H7 (cell line): ENCODE measurements at regions not wholly inside any gene's neighbourhood (a gene's known extent, or its start where the extent isn't known, plus 50 kb on each side); places are given as distances from the start of the nearest gene placed in this dataset.

ENCODE experiments used
- DNase-seq: peaks from one replicate; pipeline ENCODE4 v3.0.0; 2012
- H3K27me3 ChIP-seq: 2 replicates; pipeline ENCODE4 v1.6.0; 2011; ENCODE audit warnings: mild to moderate bottlenecking, low read length; ENCODE audit not compliant: control insufficient read depth, insufficient read depth
- H3K36me3 ChIP-seq: replicated peaks from 2 replicates; pipeline ENCODE4 v1.5.1; 2011; ENCODE audit warnings: low read length; ENCODE audit not compliant: control insufficient read depth, insufficient read depth
- H3K4me3 ChIP-seq: 2 replicates; pipeline ENCODE4 v1.5.1; 2011; ENCODE audit warnings: low read depth, mild to moderate bottlenecking, control low read depth, low read length, moderate library complexity; ENCODE audit not compliant: insufficient read depth

- H3K4me3 ChIP-seq: no peak overlapping the region
- DNase-seq: no peak
- H3K27me3 ChIP-seq: no peaks in the 10 kb centered on the region
- H3K36me3 ChIP-seq: no peaks in the 10 kb centered on the region
Observed at GRCh38 chr1:106964495-106964894, 92.0 kb upstream of the PRMT6 start.

- no peak overlapping the region for H3K4me3 ChIP-seq
- no peaks in the 10 kb centered on the region for H3K36me3 ChIP-seq
- no peak for DNase-seq
- H3K27me3 ChIP-seq: no peaks in the 10 kb centered on the region
Observed at GRCh38 chr1:106968644-106969043, 87.8 kb upstream of the PRMT6 start.

DNA sequence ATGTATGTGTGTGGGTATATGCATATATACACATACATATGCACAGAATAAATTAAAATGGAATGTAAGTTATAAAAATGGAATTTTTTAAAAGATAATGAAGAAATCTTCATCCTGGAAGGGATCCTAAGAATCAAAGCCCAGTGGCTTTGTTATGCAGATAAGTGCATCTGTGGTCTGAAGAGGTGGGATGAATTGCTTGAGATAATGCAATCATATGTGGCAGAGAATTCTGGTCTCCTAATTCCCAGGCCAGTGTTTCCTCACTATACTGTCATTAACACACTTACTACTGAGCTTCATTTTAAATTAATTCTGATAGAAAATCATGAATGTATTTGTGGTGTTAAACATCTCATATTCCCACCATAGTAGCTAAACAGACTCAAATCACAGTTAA, 86.7 kb upstream of the PRMT6 start:
- no peaks in the 10 kb centered on the region for H3K27me3 ChIP-seq
- DNase-seq: no peak

DNA sequence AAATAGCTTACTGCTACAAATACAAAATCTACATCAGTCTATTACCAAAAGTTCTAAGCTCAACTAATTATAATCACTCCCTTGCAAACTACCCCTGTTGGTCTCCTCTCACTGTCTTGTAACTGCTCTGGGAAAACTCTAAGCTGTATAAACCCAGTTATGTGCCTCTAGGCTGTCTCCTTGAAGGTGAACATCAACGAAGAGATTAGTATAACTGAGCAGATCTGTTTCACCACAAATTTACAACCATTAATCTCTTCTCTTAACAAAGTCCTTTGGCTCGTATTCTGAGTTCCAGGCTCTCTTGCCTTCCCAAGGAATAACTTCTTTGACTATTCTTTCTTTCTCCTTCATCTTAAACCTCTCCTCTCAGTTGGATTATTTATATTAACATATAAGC, 84.4 kb upstream of the PRMT6 start:
- H3K4me3 ChIP-seq: no peak overlapping the region
- no peaks in the 10 kb centered on the region for H3K27me3 ChIP-seq
- no peaks in the 10 kb centered on the region for H3K36me3 ChIP-seq
- DNase-seq: no peak

More for the DNA sequence above, 86.7 kb upstream of the PRMT6 start:
- Histone ChIP-seq H3K4me3 (no peak overlapping the region), H3K36me3 (no peaks in the 10 kb centered on the region)

- Histone ChIP-seq H3K27me3 (no peaks in the 10 kb centered on the region), H3K4me3 (no peak overlapping the region), H3K36me3 (no peaks in the 10 kb centered on the region)
- no peak for DNase-seq
Observed at GRCh38 chr1:106975944-106976343, 80.5 kb upstream of the PRMT6 start.

DNA sequence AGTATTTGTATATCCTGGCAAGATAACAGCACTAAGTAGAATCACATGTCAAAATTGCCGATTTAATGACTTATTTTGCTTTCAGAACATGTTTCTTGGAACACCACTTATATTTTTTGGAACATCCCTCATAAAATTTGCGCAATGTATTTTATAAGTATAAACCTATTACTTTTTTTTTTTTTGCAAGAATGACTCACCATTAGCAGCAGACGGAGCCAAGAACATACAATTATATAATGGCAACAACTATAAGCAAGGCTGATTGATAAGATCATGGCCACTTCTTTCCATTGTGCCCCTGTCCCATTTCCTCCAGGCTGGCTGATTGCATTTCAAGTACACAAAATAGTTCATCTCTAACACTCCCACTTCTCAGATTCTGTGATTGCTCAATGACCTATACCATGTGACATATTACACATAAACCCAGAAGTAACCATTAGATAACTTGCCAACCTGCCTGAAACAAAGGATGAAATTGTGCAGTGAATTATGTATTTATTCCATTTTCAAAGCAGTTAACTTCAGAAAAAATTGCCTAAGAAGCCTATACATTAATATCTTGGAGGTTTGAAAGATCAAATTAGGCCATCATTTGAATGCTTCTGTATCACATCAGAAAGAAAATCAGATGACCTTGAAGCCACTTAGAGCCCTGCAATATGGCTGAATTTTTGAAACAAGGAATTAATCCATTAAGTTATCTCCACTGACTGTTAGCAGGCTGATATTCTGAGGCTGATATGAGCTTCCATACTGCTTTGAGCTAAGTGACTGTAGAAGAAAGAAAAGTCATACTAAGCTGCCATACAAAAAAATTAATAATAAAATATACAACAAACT, 77.8 kb upstream of the PRMT6 start:
- H3K27me3 ChIP-seq: no peaks in the 10 kb centered on the region
- DNase-seq: no peak
- H3K36me3 ChIP-seq: no peaks in the 10 kb centered on the region
- H3K4me3 ChIP-seq: no peak overlapping the region

DNA sequence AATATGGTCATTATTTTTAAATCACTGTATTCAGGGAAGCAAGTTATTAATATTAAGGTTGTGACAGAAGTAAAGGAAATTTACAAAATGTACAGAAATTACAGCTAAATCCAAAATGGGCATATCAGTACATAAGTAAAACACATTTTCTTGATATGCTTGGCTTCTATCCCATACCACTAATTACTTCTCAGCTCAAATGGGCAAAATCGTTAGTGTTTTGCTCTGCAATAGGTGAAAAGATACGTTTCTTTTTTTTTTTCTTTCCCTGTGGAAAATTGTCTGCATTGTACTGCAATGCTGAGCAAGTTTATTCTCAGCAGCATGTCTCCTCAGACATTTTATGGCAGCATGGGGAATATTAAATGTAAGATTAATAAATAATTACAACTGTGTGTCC, 77.1 kb upstream of the PRMT6 start:
- no peak for DNase-seq
- Histone ChIP-seq H3K27me3 (no peaks in the 10 kb centered on the region), H3K36me3 (no peaks in the 10 kb centered on the region), H3K4me3 (no peak overlapping the region)

DNA sequence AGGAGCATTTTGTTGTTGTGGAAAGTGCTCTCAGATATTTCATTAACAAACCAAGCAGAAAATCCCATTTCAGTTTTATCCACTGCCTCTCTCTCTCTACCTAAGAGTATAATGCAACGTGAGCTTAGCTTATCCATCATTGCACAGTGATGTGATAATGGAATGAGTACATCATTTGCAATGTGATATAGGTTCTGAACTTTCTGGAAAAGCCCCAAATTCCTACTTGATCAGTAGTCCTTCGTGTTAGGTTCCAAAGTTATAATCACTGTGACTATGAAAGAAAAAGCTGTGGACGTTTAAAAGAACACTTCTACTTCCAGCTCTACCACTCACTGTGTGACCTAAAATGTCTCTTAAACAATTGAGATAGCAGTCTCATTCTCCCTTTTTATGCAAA, 76.4 kb upstream of the PRMT6 start:
- H3K4me3 ChIP-seq: no peak overlapping the region
- no peaks in the 10 kb centered on the region for H3K36me3 ChIP-seq
- H3K27me3 ChIP-seq: no peaks in the 10 kb centered on the region
- no peak for DNase-seq

GRCh38 chr1:106984801-106985200, 71.7 kb upstream of the PRMT6 start:
- no peaks in the 10 kb centered on the region for H3K36me3 ChIP-seq
- no peak for DNase-seq
- no peak overlapping the region for H3K4me3 ChIP-seq
- H3K27me3 ChIP-seq: no peaks in the 10 kb centered on the region

GRCh38 chr1:106986603-106987002, 69.9 kb upstream of the PRMT6 start:
- peak; percentile 7 for DNase-seq

DNA sequence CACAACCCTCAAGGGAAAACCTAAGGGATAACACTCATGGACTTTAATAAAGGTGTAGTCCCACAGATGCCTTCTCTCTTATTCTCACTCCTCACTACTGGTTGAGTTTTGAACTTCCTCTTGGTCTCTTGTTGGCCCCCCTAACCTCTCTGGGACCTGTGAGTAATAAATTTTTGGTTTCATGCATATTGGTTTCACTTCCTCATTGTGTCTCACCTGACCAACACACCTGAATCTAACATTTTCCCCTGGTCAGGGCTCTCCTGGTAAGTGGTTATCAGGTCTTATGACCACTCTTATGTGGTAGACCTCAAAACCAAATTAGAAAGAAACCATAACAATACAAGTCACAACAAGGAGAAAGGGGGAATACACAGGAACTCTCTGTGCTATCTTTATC, 60.5 kb upstream of the PRMT6 start:
- DNase-seq: no peak
- Histone ChIP-seq H3K27me3 (no peaks in the 10 kb centered on the region), H3K4me3 (no peak overlapping the region), H3K36me3 (no peaks in the 10 kb centered on the region)

More at GRCh38 chr1:106986603-106987002, 69.9 kb upstream of the PRMT6 start:
- Histone ChIP-seq H3K27me3 (no peaks in the 10 kb centered on the region), H3K4me3 (no peak overlapping the region), H3K36me3 (no peaks in the 10 kb centered on the region)

- no peak overlapping the region for H3K4me3 ChIP-seq
- DNase-seq: no peak
- H3K36me3 ChIP-seq: no peaks in the 10 kb centered on the region
- no peaks in the 10 kb centered on the region for H3K27me3 ChIP-seq
Observed at GRCh38 chr1:106998431-106999002, 58.0 kb upstream of the PRMT6 start.

- H3K27me3 ChIP-seq: no peaks in the 10 kb centered on the region
- no peaks in the 10 kb centered on the region for H3K36me3 ChIP-seq
- no peak overlapping the region for H3K4me3 ChIP-seq
- no peak for DNase-seq
Observed at GRCh38 chr1:107000902-107001301, 55.6 kb upstream of the PRMT6 start.

- no peak for DNase-seq
- H3K27me3 ChIP-seq: no peaks in the 10 kb centered on the region
- H3K36me3 ChIP-seq: no peaks in the 10 kb centered on the region
- H3K4me3 ChIP-seq: no peak overlapping the region
Observed at GRCh38 chr1:107003972-107004371, 52.5 kb upstream of the PRMT6 start.

DNA sequence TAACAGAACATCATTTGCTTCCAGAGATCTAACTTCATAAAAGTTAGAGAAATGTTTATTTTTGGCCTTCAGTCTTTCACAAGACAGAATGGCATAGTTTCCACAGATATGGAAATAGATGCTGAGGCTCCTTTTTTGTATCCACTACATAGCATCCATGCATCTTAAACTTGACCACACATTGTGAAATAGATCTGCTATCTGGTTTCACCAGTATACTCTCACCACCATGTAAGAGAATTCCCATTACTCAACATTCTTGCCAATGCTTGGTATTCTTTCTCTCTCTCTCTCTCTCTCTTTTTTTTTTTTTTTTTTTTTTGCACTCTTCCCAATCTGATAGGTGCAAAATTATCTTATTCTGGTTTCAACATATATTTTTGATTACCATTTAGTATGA, 52.1 kb upstream of the PRMT6 start:
- DNase-seq: no peak
- H3K27me3 ChIP-seq: no peaks in the 10 kb centered on the region
- no peak overlapping the region for H3K4me3 ChIP-seq
- no peaks in the 10 kb centered on the region for H3K36me3 ChIP-seq
